Activated CD4-positive, alpha-beta T cell treated with anti-CD3 and anti-CD28 coated beads, Interleukin-2, amount 10 ng/mL, durations not matched to agents 24 days and 14 days (primary cell): ENCODE measurements at regions not wholly inside any gene's neighbourhood (a gene's known extent, or its start where the extent isn't known, plus 50 kb on each side); places are given as distances from the start of the nearest gene placed in this dataset.
"Not testable (repeated sequence)": the region's sequence is repeated elsewhere in the genome, so short reads cannot be mapped to it uniquely, and the experiment has no call there.

ENCODE experiments used
- DNase-seq: peaks from one replicate; pipeline ENCODE4 v3.0.0; 2022
- H3K27ac Mint-ChIP-seq: one replicate; pipeline ENCODE4 v1.8.0; 2022; ENCODE audit warnings: mild to moderate bottlenecking, mixed read lengths
- H3K27me3 Mint-ChIP-seq: one replicate; pipeline ENCODE4 v1.8.0; 2022; ENCODE audit warnings: mixed read lengths
- H3K36me3 Mint-ChIP-seq: one replicate; pipeline ENCODE4 v1.8.0; 2022; ENCODE audit warnings: low read depth, mild to moderate bottlenecking, mixed read lengths
- H3K4me1 Mint-ChIP-seq: one replicate; pipeline ENCODE4 v1.8.0; 2021; ENCODE audit warnings: mixed read lengths
- H3K4me3 Mint-ChIP-seq: one replicate; pipeline ENCODE4 v1.8.0; 2022; ENCODE audit warnings: mild to moderate bottlenecking, moderate library complexity, mixed read lengths
- H3K9me3 Mint-ChIP-seq: one replicate; pipeline ENCODE4 v1.8.0; 2021; ENCODE audit warnings: mixed read lengths
- intact Hi-C: fragments of 100-400 bp; cut with micrococcal nuclease; formaldehyde crosslinking; loops from one replicate; pipeline ENCODE4 v1.15.1; 2023

DNA sequence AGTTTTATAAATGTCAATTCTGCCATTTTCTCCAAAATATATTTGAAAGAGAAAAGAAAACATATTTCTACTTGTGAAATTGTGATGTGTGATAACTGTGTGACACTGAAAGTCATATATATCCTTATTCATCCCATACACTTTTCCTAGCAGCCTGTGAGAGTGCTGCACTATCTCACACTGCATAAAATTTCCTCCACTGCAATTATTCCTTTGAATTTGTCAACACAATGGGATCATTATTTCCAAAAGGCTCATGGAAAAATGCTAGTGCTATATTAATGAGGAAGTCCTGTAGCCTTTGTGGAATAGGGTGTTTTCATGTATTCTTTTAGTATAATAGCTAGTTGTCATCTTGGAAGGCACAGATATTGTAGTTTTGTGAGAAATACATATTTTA, 504.1 kb downstream of the RPL10L start:
- Mint-ChIP-seq H3K27ac (no peak overlapping the region), H3K4me3 (no peak overlapping the region), H3K4me1 (no peaks in the 10 kb centered on the region), H3K36me3 (no peaks in the 10 kb centered on the region), H3K27me3 (no peaks in the 10 kb centered on the region), H3K9me3 (peaks cover 11% of the 10 kb centered on the region)
- DNase-seq = no peak
- intact Hi-C loops = no loop called here

DNA sequence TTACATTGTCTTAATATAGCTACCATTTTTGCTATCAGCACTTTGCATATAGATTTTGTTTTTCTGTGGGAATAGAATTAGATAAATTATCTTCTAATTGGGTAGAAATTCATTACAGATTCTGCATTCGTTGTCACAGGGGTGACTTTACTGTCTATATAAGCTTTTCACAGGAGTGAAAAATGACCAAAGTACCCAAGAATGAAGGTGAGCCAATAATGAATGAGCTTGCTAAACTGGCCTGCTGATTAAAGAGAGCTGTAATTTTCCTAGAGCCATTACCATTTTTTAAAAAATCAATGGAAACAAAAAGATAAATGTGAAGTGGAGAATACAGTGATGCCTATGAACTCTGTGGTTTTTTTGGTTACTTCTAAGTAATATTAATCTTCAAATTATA, 504.6 kb downstream of the RPL10L start:
- Mint-ChIP-seq H3K27me3 (no peaks in the 10 kb centered on the region), H3K4me3 (no peak overlapping the region), H3K27ac (no peak overlapping the region), H3K4me1 (no peaks in the 10 kb centered on the region), H3K9me3 (peaks cover 11% of the 10 kb centered on the region), H3K36me3 (no peaks in the 10 kb centered on the region)
- intact Hi-C loops = no loop called here
- DNase-seq = no peak

DNA sequence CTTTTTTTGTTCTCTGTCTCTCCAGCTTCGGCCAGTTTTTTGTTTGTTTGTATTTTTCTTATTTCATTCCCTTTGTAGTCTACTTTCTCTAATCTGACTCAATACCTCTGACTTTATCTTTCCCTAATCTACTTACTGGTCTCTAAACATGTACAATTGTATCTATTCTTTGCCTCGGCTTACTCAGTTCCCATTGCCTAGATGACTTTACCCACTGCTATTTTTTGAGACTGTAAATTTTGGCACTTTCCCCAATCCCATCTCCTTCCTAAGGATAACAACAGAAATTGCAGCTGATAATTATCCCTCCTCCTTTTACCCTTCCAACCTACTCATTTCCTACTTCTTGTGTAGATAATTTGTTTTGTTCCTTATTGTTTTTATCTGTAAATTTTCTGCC, 511.1 kb downstream of the RPL10L start:
- H3K27ac Mint-ChIP-seq = no peak overlapping the region

DNA sequence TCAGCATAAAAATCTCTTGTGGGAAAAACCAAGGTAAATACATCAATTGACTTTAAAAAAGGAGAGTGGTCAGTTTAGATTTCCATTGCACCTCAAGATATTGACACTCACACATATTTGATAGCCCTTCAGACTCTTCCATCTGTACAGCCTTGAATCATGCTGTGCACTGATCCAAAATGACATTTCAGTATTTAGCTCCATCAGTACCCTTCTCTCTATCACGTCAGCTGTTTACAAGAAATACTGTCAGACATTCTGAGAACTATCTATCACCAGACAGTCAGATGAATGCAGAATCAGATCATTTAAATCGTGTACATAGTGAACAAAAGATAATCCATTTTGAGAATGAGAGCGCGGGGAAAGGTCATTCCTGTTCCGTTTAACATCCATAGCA, 511.9 kb downstream of the RPL10L start:
- H3K4me3 Mint-ChIP-seq = no peak overlapping the region
- no peak for DNase-seq
- no peaks in the 10 kb centered on the region for H3K4me1 Mint-ChIP-seq
- no peaks in the 10 kb centered on the region for H3K27me3 Mint-ChIP-seq
- no peaks in the 10 kb centered on the region for H3K36me3 Mint-ChIP-seq
- no peaks in the 10 kb centered on the region for H3K9me3 Mint-ChIP-seq
- intact Hi-C loops = no loop called here
- no peak overlapping the region for H3K27ac Mint-ChIP-seq

More for the DNA sequence above, 511.1 kb downstream of the RPL10L start:
- no peaks in the 10 kb centered on the region for H3K27me3 Mint-ChIP-seq
- no peaks in the 10 kb centered on the region for H3K36me3 Mint-ChIP-seq
- intact Hi-C loops = no loop called here
- DNase-seq = no peak
- H3K9me3 Mint-ChIP-seq = no peaks in the 10 kb centered on the region
- no peak overlapping the region for H3K4me3 Mint-ChIP-seq
- no peaks in the 10 kb centered on the region for H3K4me1 Mint-ChIP-seq

DNA sequence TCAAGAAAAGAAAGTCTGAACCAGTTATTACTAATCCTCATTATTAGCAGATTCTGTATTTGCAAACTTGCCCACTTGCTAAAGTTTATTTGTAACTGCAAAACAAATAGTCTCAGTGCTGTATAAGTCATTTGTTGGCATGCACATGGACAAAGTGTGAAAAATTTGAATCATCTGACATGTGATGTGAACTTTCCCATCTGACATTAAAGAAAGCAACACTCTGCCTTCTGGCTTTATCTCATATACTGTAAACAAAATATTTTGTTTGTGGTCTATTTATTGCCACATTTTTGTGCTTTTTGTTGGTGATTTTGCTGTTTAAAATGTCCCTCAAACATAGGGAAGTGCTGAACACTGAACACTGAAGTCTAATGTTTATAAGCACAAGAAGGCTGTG, 513.8 kb downstream of the RPL10L start:
- peaks cover 8% of the 10 kb centered on the region for H3K9me3 Mint-ChIP-seq
- no peaks in the 10 kb centered on the region for H3K4me1 Mint-ChIP-seq
- intact Hi-C loops = no loop called here
- no peak overlapping the region for H3K27ac Mint-ChIP-seq
- no peaks in the 10 kb centered on the region for H3K27me3 Mint-ChIP-seq
- no peak for DNase-seq
- H3K36me3 Mint-ChIP-seq = no peaks in the 10 kb centered on the region
- no peak overlapping the region for H3K4me3 Mint-ChIP-seq

DNA sequence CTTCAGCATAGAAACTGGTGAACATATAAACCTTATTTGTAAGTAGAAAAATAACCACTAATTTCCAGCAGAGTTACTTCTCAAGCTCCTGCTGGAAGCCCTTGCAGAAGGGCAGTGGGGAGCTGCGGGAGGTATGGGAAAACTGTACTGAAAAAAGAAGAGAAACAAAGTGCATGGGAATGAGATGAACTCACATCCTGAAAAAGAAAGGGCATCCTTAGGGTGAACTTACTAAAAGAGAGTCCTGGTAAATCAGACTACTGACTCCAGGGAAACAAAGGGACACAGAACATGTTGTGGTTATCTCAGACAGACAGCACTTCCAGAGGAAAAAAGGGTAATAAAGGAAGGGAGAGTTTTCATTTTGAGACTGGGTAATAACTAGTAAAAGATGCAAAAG, 515.1 kb downstream of the RPL10L start:
- Mint-ChIP-seq H3K4me1 (no peaks in the 10 kb centered on the region), H3K27ac (no peak overlapping the region), H3K27me3 (no peaks in the 10 kb centered on the region), H3K36me3 (no peaks in the 10 kb centered on the region), H3K9me3 (peaks cover 8% of the 10 kb centered on the region), H3K4me3 (no peak overlapping the region)
- intact Hi-C loops = no loop called here
- DNase-seq = no peak

DNA sequence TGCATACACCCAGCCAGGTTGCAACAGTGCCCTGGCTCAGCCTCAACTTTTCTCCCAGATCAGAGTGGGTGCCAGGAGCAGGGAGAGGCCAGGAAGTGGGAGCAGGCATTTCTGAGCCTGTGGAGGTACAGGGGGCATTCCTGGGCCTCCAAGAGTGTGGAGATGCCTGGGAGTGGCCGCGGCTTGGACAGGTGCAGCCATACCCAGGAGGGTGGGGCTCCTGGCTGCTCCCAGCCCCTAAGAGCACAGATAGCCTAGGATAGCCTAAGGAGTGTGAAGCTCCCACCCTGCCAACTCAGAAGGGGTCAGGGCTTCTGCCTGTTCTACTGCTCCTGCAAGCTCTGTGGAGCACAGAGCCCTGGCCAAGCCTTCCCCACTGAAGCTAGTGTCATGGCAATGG, 543.4 kb downstream of the RPL10L start:
- no peak for DNase-seq
- Mint-ChIP-seq H3K27ac (no peak overlapping the region), H3K9me3 (peaks cover 17% of the 10 kb centered on the region), H3K27me3 (no peaks in the 10 kb centered on the region), H3K4me3 (no peak overlapping the region), H3K4me1 (no peaks in the 10 kb centered on the region), H3K36me3 (no peaks in the 10 kb centered on the region)
- intact Hi-C loops = no loop called here

DNA sequence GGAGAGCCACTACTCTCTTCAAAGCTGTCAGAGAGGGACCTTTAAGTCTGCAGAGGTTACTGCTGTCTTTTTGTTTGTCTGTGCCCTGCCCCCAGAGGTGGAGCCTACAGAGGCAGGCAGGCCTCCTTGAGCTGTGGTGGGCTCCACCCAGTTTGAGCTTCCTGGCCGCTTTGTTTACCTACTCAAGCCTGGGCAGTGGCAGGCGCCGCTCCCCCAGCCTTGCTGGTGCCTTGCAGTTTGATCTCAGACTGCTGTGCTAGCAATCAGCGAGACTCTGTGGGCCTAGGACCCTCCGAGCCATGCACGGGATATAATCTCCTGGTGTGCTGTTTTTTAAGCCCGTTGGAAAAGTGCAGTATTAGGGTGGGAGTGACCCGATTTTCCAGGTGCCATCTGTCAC, 550.7 kb downstream of the RPL10L start:
- not testable (repeated sequence) for H3K4me1 Mint-ChIP-seq

DNA sequence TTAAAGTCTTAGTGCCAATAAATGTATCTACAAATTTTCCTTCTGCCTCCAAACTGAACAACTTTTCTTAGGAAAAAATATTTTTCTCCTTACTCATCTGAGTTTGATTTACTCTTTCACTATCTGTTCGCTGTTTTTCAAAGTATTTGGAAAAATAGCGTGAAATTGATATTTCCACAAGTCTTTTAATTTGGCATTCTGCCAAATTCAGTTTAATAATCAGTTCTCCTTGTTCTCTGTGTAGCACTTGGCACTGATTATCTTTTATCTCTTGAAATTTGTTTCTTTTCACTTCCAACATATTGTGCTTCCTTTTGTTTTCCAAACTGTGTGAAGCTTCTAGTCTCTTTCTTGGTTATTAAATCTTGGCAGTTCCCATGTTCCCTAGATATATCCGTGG, 559.8 kb downstream of the RPL10L start:
- no peak overlapping the region for H3K27ac Mint-ChIP-seq
- intact Hi-C loops = no loop called here
- no peaks in the 10 kb centered on the region for H3K36me3 Mint-ChIP-seq
- no peaks in the 10 kb centered on the region for H3K4me1 Mint-ChIP-seq
- peaks cover 4% of the 10 kb centered on the region for H3K9me3 Mint-ChIP-seq
- H3K4me3 Mint-ChIP-seq = no peak overlapping the region
- DNase-seq = no peak
- H3K27me3 Mint-ChIP-seq = no peaks in the 10 kb centered on the region

More for the DNA sequence above, 550.7 kb downstream of the RPL10L start:
- H3K27me3 Mint-ChIP-seq, H3K27ac Mint-ChIP-seq, H3K4me3 Mint-ChIP-seq, H3K9me3 Mint-ChIP-seq, DNase-seq, intact Hi-C loops, H3K36me3 Mint-ChIP-seq: not testable (repeated sequence)

DNA sequence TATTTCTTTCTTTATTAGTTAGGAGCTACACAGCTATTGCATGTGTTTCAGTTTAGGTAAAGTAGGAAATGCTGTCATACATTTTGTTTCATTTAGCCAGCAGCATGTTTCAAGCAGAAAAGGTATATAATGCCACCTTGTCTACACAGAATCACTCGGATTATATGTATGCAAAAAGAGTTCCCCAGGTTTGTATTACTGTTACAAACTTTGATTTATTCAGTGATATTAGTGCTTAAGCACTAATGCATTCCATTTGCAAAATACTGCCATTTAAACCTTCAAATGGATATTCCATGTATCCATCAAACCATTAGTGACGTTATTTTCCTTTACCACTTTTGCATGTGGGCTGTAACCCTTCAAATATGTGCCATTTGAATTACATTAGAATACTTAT, 564.0 kb downstream of the RPL10L start:
- intact Hi-C loops = no loop called here
- DNase-seq = no peak

DNA sequence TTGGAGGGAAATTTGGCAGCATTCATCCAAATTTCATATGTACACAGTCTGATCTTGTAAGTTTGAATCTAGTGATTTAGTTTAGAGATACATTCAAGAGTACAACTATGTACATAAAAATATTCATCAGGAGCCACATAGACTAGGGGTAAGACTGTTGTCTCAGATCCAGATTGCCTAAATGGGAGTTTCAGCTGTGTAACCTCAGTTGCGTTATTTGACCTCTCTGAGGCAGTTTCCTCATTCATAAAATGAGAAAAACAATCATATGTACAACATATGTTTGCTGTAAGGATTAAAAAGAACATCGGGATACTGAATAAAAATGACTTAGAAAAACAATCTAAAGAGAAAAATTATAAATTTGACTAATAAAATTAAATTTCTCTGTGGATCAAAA, 577.5 kb downstream of the RPL10L start:
- Mint-ChIP-seq H3K36me3 (no peaks in the 10 kb centered on the region), H3K27me3 (no peaks in the 10 kb centered on the region), H3K27ac (no peak overlapping the region), H3K9me3 (no peaks in the 10 kb centered on the region), H3K4me3 (no peak overlapping the region), H3K4me1 (no peaks in the 10 kb centered on the region)
- DNase-seq = no peak
- intact Hi-C loops = no loop called here

More for the DNA sequence above, 564.0 kb downstream of the RPL10L start:
- no peaks in the 10 kb centered on the region for H3K4me1 Mint-ChIP-seq
- no peak overlapping the region for H3K27ac Mint-ChIP-seq
- H3K36me3 Mint-ChIP-seq = no peaks in the 10 kb centered on the region
- H3K4me3 Mint-ChIP-seq = no peak overlapping the region
- H3K9me3 Mint-ChIP-seq = peaks cover 6% of the 10 kb centered on the region
- no peaks in the 10 kb centered on the region for H3K27me3 Mint-ChIP-seq

DNA sequence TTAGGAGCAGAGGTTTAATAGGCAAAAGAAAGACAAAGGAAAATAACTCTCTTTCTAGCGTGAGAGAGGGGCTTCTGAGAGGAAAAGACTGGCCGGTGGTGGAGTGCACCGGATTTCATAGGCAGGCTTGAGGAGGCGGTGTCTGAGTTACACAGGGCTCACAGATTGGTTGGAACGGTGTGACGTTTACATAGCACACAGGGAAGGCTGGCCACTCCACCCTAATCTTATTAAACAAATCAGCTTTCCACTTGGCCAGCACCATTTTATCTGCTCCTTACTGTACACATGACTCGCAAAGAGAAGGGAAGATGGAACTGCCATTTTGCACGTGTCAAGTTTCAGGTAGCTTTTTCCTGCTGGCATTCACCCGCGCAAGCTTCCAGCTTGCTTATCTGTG, 587.7 kb downstream of the RPL10L start:
- Mint-ChIP-seq H3K4me3 (no peak overlapping the region), H3K4me1 (no peaks in the 10 kb centered on the region), H3K27me3 (no peaks in the 10 kb centered on the region), H3K27ac (no peak overlapping the region), H3K9me3 (peaks cover 5% of the 10 kb centered on the region), H3K36me3 (no peaks in the 10 kb centered on the region)
- DNase-seq = no peak
- intact Hi-C loops = no loop called here

DNA sequence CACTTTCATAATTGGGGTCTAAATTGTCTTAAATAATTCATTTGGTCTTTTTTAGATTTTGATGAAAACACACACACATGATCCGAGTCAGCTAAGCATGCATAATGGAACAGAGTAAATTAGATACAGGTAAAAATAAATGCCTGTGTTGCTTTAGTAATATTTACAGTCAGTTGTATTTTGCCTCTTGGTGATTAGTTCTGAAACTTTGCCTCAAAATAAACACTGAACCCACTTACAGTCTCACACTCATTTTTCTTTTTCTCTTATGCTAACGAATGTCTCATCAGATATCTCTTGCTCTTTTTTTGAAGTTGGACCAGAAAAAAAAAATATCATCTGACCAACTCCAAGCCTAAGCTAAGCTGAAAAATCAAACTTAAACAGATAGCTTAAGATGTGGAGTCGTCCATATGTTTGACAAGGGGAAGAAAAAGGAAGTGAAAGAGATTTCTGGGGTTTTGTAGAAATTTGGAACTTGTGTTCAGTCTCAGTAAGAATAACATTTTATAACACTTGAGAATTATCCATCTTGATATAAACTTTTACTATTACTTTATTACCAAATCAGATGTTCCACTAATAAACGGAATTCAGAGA, 592.5 kb downstream of the RPL10L start:
- Mint-ChIP-seq H3K9me3 (peaks cover 3% of the 10 kb centered on the region), H3K4me1 (no peaks in the 10 kb centered on the region), H3K36me3 (no peaks in the 10 kb centered on the region), H3K27ac (no peak overlapping the region), H3K4me3 (no peak overlapping the region), H3K27me3 (no peaks in the 10 kb centered on the region)
- intact Hi-C loops = no loop called here
- DNase-seq = no peak

DNA sequence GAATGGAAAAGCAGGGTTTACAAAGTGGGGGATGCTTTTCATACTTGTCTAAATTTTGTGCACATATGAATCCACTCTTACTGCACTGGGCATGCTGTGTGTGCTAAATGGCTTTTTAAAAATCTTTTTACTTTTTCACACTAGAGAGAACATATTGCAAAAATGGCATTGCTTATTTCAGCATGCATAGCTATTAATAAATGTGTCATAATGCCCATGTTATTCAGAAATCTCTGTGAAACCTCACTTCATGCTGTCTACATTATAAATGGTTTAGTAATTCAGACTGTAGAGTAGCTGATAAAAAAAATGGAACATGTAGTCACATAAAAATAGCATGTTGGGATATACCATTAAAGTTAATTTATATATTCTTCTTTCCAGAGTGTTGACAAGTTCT, 593.8 kb downstream of the RPL10L start:
- no peak for DNase-seq
- H3K9me3 Mint-ChIP-seq = peaks cover 3% of the 10 kb centered on the region
- no peak overlapping the region for H3K4me3 Mint-ChIP-seq
- no peaks in the 10 kb centered on the region for H3K27me3 Mint-ChIP-seq
- H3K36me3 Mint-ChIP-seq = no peaks in the 10 kb centered on the region
- no peaks in the 10 kb centered on the region for H3K4me1 Mint-ChIP-seq
- intact Hi-C loops = no loop called here
- no peak overlapping the region for H3K27ac Mint-ChIP-seq

DNA sequence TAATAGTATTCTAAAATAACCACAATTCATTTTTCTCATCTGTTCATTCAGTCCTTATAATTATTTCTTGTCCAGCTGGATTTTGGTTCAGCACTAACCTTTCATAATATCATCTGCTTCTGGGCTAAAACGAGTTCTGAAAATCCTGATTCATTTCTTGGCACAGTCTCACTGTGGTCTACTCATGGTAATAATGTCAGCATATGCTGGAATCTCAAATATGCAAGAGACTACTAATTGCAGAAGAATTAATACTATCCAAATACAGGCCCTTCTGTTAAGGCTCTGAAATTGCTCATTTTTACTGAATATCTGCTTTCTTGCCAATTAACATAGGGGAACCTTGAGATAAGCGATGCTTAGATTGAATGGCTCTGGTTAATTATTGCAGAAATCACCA, 597.1 kb downstream of the RPL10L start:
- H3K4me1 Mint-ChIP-seq = no peaks in the 10 kb centered on the region
- H3K27me3 Mint-ChIP-seq = no peaks in the 10 kb centered on the region
- H3K27ac Mint-ChIP-seq = no peak overlapping the region
- H3K36me3 Mint-ChIP-seq = no peaks in the 10 kb centered on the region
- peaks cover 5% of the 10 kb centered on the region for H3K9me3 Mint-ChIP-seq
- intact Hi-C loops = no loop called here
- no peak for DNase-seq
- no peak overlapping the region for H3K4me3 Mint-ChIP-seq
